ENCODE measurements at regions not wholly inside any gene's neighbourhood (a gene's known extent, or its start where the extent isn't known, plus 50 kb on each side); places are given as distances from the start of the nearest gene placed in this dataset.

- Histone ChIP-seq H3K9ac (ENCODE audit: low read length) (no peak overlapping the region), H4K20me1 (ENCODE audit: control insufficient read depth, insufficient read depth, low read length, poor library complexity, severe bottlenecking) (no peaks in the 10 kb centered on the region), H3K9me3 (ENCODE audit: control extremely low read depth in 1 of 3, control insufficient read depth in 2 of 3, insufficient read depth in 1 of 3, low read length in 2 of 3) (peaks cover 0 to 11% (median 0%) of the 10 kb centered on the region in 3 donors), H3K4me1 (ENCODE audit: control insufficient read depth in 2 of 2, insufficient read depth in 2 of 2, low read length in 2 of 2) (no peaks in the 10 kb centered on the region), H3K4me3 (ENCODE audit: control extremely low read depth in 1 of 5, extremely low read depth in 1 of 5, insufficient read depth in 1 of 5, low read depth in 2 of 5, low read length in 4 of 5) (no peak overlapping the region), H3K27me3 (replicated peaks in 1 of 4; ENCODE audit: control extremely low read depth in 1 of 4, control insufficient read depth in 3 of 4, insufficient read depth in 4 of 4, low read length in 3 of 4) (no peaks in the 10 kb centered on the region), H3K36me3 (replicated peaks in 1 of 2; ENCODE audit: control extremely low read depth in 1 of 2, control insufficient read depth in 1 of 2, extremely low read depth in 1 of 2, insufficient read depth in 2 of 2, low read length in 1 of 2) (no peaks in the 10 kb centered on the region), H3K4me2 (replicated peaks; ENCODE audit: low read depth, low read length, poor library complexity, severe bottlenecking) (no peak overlapping the region), H2AFZ (ENCODE audit: insufficient read depth, low read depth, low read length, poor library complexity, severe bottlenecking) (no peak overlapping the region), H3K27ac (ENCODE audit: low read length in 2 of 2) (no peak overlapping the region), H3K79me2 (ENCODE audit: control insufficient read depth, insufficient read depth, low read length) (no peaks in the 10 kb centered on the region)
- CTCF ChIA-PET, result no interaction called here
- intact Hi-C loops (cut with micrococcal nuclease), result no loop called here
- Mint-ChIP-seq H3K9me3 (ENCODE audit: insufficient read depth) (no peaks in the 10 kb centered on the region), H3K4me3 (no peak overlapping the region), H3K27me3 (peaks cover 18% of the 10 kb centered on the region), H3K4me1 (no peaks in the 10 kb centered on the region), H3K27ac (no peak overlapping the region)
- no CpG with 5 or more reads among the region's 4 CpGs for WGBS (ENCODE audit: insufficient coverage)
- TF ChIP-seq EZH2 (IDR thresholded peaks at IDR 0.05; ENCODE audit: borderline replicate concordance, insufficient read depth, low read depth, low read length, poor library complexity, severe bottlenecking) (no peak), CTCF (IDR thresholded peaks at IDR 0.05) (no peak)
- no peak for ATAC-seq (ENCODE audit: low read depth)
- DNase-seq, result no peak
- POLR2A ChIA-PET, result no interaction called here
These were observed 61.8 kb upstream of the ALX4 start for GRCh38 chr11:44371706-44372105.

- CTCF ChIA-PET, result no interaction called here
- ATAC-seq (ENCODE audit: low read depth), result no peak
- no peaks in the 10 kb centered on the region for H3K36me3 ChIP-seq (replicated peaks in 1 of 2; ENCODE audit: control extremely low read depth in 1 of 2, control insufficient read depth in 1 of 2, extremely low read depth in 1 of 2, insufficient read depth in 2 of 2, low read length in 1 of 2)
- no peaks in the 10 kb centered on the region for H3K4me1 Mint-ChIP-seq
- H3K4me1 ChIP-seq (ENCODE audit: control insufficient read depth in 2 of 2, insufficient read depth in 2 of 2, low read length in 2 of 2), result no peaks in the 10 kb centered on the region
- H3K9ac ChIP-seq (ENCODE audit: low read length), result no peak overlapping the region
- H3K9me3 ChIP-seq (ENCODE audit: control extremely low read depth in 1 of 3, control insufficient read depth in 2 of 3, insufficient read depth in 1 of 3, low read length in 2 of 3), result peaks cover 0 to 19% (median 0%) of the 10 kb centered on the region in 3 donors
- H3K27me3 Mint-ChIP-seq, result peaks cover 13% of the 10 kb centered on the region
- no peaks in the 10 kb centered on the region for H3K27me3 ChIP-seq (replicated peaks in 1 of 4; ENCODE audit: control extremely low read depth in 1 of 4, control insufficient read depth in 3 of 4, insufficient read depth in 4 of 4, low read length in 3 of 4)
- TF ChIP-seq EZH2 (IDR thresholded peaks at IDR 0.05; ENCODE audit: borderline replicate concordance, insufficient read depth, low read depth, low read length, poor library complexity, severe bottlenecking), result no peak
- no peaks in the 10 kb centered on the region for H4K20me1 ChIP-seq (ENCODE audit: control insufficient read depth, insufficient read depth, low read length, poor library complexity, severe bottlenecking)
- 59% methylated on average over 3 of the region's 3 CpGs for WGBS (ENCODE audit: insufficient coverage)
- no peaks in the 10 kb centered on the region for H3K9me3 Mint-ChIP-seq (ENCODE audit: insufficient read depth)
- intact Hi-C loops (cut with micrococcal nuclease), result no loop called here
- H3K4me2 ChIP-seq (replicated peaks; ENCODE audit: low read depth, low read length, poor library complexity, severe bottlenecking), result no peak overlapping the region
- POLR2A ChIA-PET, result no interaction called here
- H3K4me3 Mint-ChIP-seq, result no peak overlapping the region
- no peak overlapping the region for H2AFZ ChIP-seq (ENCODE audit: insufficient read depth, low read depth, low read length, poor library complexity, severe bottlenecking)
- DNase-seq, result no peak
- H3K4me3 ChIP-seq (ENCODE audit: control extremely low read depth in 1 of 5, extremely low read depth in 1 of 5, insufficient read depth in 1 of 5, low read depth in 2 of 5, low read length in 4 of 5), result no peak overlapping the region
- no peak overlapping the region for H3K27ac ChIP-seq (ENCODE audit: low read length in 2 of 2)
- no peak overlapping the region for H3K27ac Mint-ChIP-seq
- H3K79me2 ChIP-seq (ENCODE audit: control insufficient read depth, insufficient read depth, low read length), result no peaks in the 10 kb centered on the region
These were observed 63.0 kb upstream of the ALX4 start for GRCh38 chr11:44372989-44373388.
